ENCODE measurements at regions not wholly inside any gene's neighbourhood (a gene's known extent, or its start where the extent isn't known, plus 50 kb on each side); places are given as distances from the start of the nearest gene placed in this dataset.
"Not testable (repeated sequence)": the region's sequence is repeated elsewhere in the genome, so short reads cannot be mapped to it uniquely, and the experiment has no call there.

- intact Hi-C loops (cut with DNase I): no loop called here
- no peak for DNase-seq (ENCODE audit: low spot score)
Measured at GRCh38 chr13:81194362-81194761, 853.4 kb upstream of the SPRY2 start.

- intact Hi-C loops (cut with DNase I): no loop called here
- DNase-seq (ENCODE audit: low spot score): no peak
Measured at GRCh38 chr13:81184556-81185265, 843.8 kb upstream of the SPRY2 start.

GRCh38 chr13:81172603-81173002 is 831.7 kb upstream of the SPRY2 start:
- DNase-seq (ENCODE audit: low spot score): no peak
- intact Hi-C loops (cut with DNase I): no loop called here

GRCh38 chr13:81171065-81171647 is 830.2 kb upstream of the SPRY2 start:
- no peak for DNase-seq (ENCODE audit: low spot score)
- intact Hi-C loops (cut with DNase I): no loop called here

GRCh38 chr13:81163823-81164222 is 822.9 kb upstream of the SPRY2 start:
- intact Hi-C loops (cut with DNase I); DNase-seq (ENCODE audit: low spot score): not testable (repeated sequence)

- DNase-seq (ENCODE audit: low spot score): no peak
- intact Hi-C loops (cut with DNase I): no loop called here
Measured at GRCh38 chr13:81153478-81153877, 812.6 kb upstream of the SPRY2 start.

- intact Hi-C loops (cut with DNase I): no loop called here
- no peak for DNase-seq (ENCODE audit: low spot score)
Measured at GRCh38 chr13:81148822-81149221, 807.9 kb upstream of the SPRY2 start.

- intact Hi-C loops (cut with DNase I); DNase-seq (ENCODE audit: low spot score): not testable (repeated sequence)
Measured at GRCh38 chr13:81146576-81146975, 805.6 kb upstream of the SPRY2 start.

- DNase-seq (ENCODE audit: low spot score): no peak
- intact Hi-C loops (cut with DNase I): no loop called here
Measured at GRCh38 chr13:81142306-81142999, 801.5 kb upstream of the SPRY2 start.

- DNase-seq (ENCODE audit: low spot score): no peak
- intact Hi-C loops (cut with DNase I): no loop called here
Measured at GRCh38 chr13:81140675-81141074, 799.7 kb upstream of the SPRY2 start.

GRCh38 chr13:81139987-81140386 is 799.1 kb upstream of the SPRY2 start:
- no peak for DNase-seq (ENCODE audit: low spot score)
- intact Hi-C loops (cut with DNase I): no loop called here

- intact Hi-C loops (cut with DNase I): no loop called here
- no peak for DNase-seq (ENCODE audit: low spot score)
Measured at GRCh38 chr13:81138353-81138980, 797.5 kb upstream of the SPRY2 start.

GRCh38 chr13:81133066-81133465 is 792.1 kb upstream of the SPRY2 start:
- no peak for DNase-seq (ENCODE audit: low spot score)
- intact Hi-C loops (cut with DNase I): no loop called here

GRCh38 chr13:81117416-81117815 is 776.5 kb upstream of the SPRY2 start:
- intact Hi-C loops (cut with DNase I): no loop called here
- DNase-seq (ENCODE audit: low spot score): no peak

GRCh38 chr13:81116461-81117282 is 775.7 kb upstream of the SPRY2 start:
- intact Hi-C loops (cut with DNase I): no loop called here
- DNase-seq (ENCODE audit: low spot score): no peak

GRCh38 chr13:81109026-81109425 is 768.1 kb upstream of the SPRY2 start:
- intact Hi-C loops (cut with DNase I): no loop called here
- DNase-seq (ENCODE audit: low spot score): no peak

GRCh38 chr13:81106348-81106747 is 765.4 kb upstream of the SPRY2 start:
- intact Hi-C loops (cut with DNase I): no loop called here
- no peak for DNase-seq (ENCODE audit: low spot score)

GRCh38 chr13:81104035-81104715 is 763.2 kb upstream of the SPRY2 start:
- DNase-seq (ENCODE audit: low spot score): no peak
- intact Hi-C loops (cut with DNase I): no loop called here

- peak; percentile 58 for DNase-seq (ENCODE audit: low spot score)
- intact Hi-C loops (cut with DNase I): not testable (repeated sequence)
Measured at GRCh38 chr13:81102066-81102465, 761.1 kb upstream of the SPRY2 start.
